ENCODE measurements at regions not wholly inside any gene's neighbourhood (a gene's known extent, or its start where the extent isn't known, plus 50 kb on each side); places are given as distances from the start of the nearest gene placed in this dataset.

GRCh38 chr9:78939311-78940065 lies 632.3 kb upstream of the TLE4 start:
- Histone ChIP-seq H3K27me3 (ENCODE audit: control insufficient read depth, insufficient read depth, low read length) (no peaks in the 10 kb centered on the region), H3K4me1 (ENCODE audit: control insufficient read depth, insufficient read depth, low read length) (no peaks in the 10 kb centered on the region), H3K36me3 (ENCODE audit: control insufficient read depth, insufficient read depth, low read length) (no peaks in the 10 kb centered on the region), H3K27ac (ENCODE audit: low read depth, low read length) (no peak overlapping the region), H3K4me3 (ENCODE audit: low read length) (no peak overlapping the region), H3K9ac (ENCODE audit: low read length) (no peak overlapping the region)

GRCh38 chr9:78940121-78940855 lies 631.5 kb upstream of the TLE4 start:
- Histone ChIP-seq H3K27me3 (ENCODE audit: control insufficient read depth, insufficient read depth, low read length) (no peaks in the 10 kb centered on the region), H3K27ac (ENCODE audit: low read depth, low read length) (no peak overlapping the region), H3K9ac (ENCODE audit: low read length) (no peak overlapping the region), H3K36me3 (ENCODE audit: control insufficient read depth, insufficient read depth, low read length) (no peaks in the 10 kb centered on the region), H3K4me1 (ENCODE audit: control insufficient read depth, insufficient read depth, low read length) (no peaks in the 10 kb centered on the region), H3K4me3 (ENCODE audit: low read length) (no peak overlapping the region)

- no peak overlapping the region for H3K27ac ChIP-seq (ENCODE audit: low read depth, low read length)
- no peaks in the 10 kb centered on the region for H3K4me1 ChIP-seq (ENCODE audit: control insufficient read depth, insufficient read depth, low read length)
- H3K36me3 ChIP-seq (ENCODE audit: control insufficient read depth, insufficient read depth, low read length) = no peaks in the 10 kb centered on the region
- no peaks in the 10 kb centered on the region for H3K27me3 ChIP-seq (ENCODE audit: control insufficient read depth, insufficient read depth, low read length)
- no peak overlapping the region for H3K9ac ChIP-seq (ENCODE audit: low read length)
- H3K4me3 ChIP-seq (ENCODE audit: low read length) = no peak overlapping the region
Observed at GRCh38 chr9:78954286-78954685, 617.5 kb upstream of the TLE4 start.

GRCh38 chr9:78958892-78959291 lies 612.9 kb upstream of the TLE4 start:
- H3K36me3 ChIP-seq (ENCODE audit: control insufficient read depth, insufficient read depth, low read length) = no peaks in the 10 kb centered on the region
- H3K27me3 ChIP-seq (ENCODE audit: control insufficient read depth, insufficient read depth, low read length) = no peaks in the 10 kb centered on the region
- no peak overlapping the region for H3K9ac ChIP-seq (ENCODE audit: low read length)
- no peaks in the 10 kb centered on the region for H3K4me1 ChIP-seq (ENCODE audit: control insufficient read depth, insufficient read depth, low read length)
- no peak overlapping the region for H3K27ac ChIP-seq (ENCODE audit: low read depth, low read length)
- H3K4me3 ChIP-seq (ENCODE audit: low read length) = no peak overlapping the region

GRCh38 chr9:78962156-78962555 lies 609.6 kb upstream of the TLE4 start:
- Histone ChIP-seq H3K36me3 (ENCODE audit: control insufficient read depth, insufficient read depth, low read length) (no peaks in the 10 kb centered on the region), H3K4me1 (ENCODE audit: control insufficient read depth, insufficient read depth, low read length) (no peaks in the 10 kb centered on the region), H3K4me3 (ENCODE audit: low read length) (no peak overlapping the region), H3K27ac (ENCODE audit: low read depth, low read length) (no peak overlapping the region), H3K27me3 (ENCODE audit: control insufficient read depth, insufficient read depth, low read length) (no peaks in the 10 kb centered on the region), H3K9ac (ENCODE audit: low read length) (no peak overlapping the region)

- H3K9ac ChIP-seq (ENCODE audit: low read length) = no peak overlapping the region
- H3K4me3 ChIP-seq (ENCODE audit: low read length) = no peak overlapping the region
- H3K27ac ChIP-seq (ENCODE audit: low read depth, low read length) = no peak overlapping the region
- H3K4me1 ChIP-seq (ENCODE audit: control insufficient read depth, insufficient read depth, low read length) = no peaks in the 10 kb centered on the region
- no peaks in the 10 kb centered on the region for H3K36me3 ChIP-seq (ENCODE audit: control insufficient read depth, insufficient read depth, low read length)
- no peaks in the 10 kb centered on the region for H3K27me3 ChIP-seq (ENCODE audit: control insufficient read depth, insufficient read depth, low read length)
Observed at GRCh38 chr9:78963911-78964310, 607.9 kb upstream of the TLE4 start.

GRCh38 chr9:78967596-78968217 lies 604.1 kb upstream of the TLE4 start:
- H3K4me1 ChIP-seq (ENCODE audit: control insufficient read depth, insufficient read depth, low read length) = no peaks in the 10 kb centered on the region

GRCh38 chr9:78970375-78970774 lies 601.4 kb upstream of the TLE4 start:
- H3K9ac ChIP-seq (ENCODE audit: low read length) = no peak overlapping the region
- H3K4me1 ChIP-seq (ENCODE audit: control insufficient read depth, insufficient read depth, low read length) = no peaks in the 10 kb centered on the region
- no peaks in the 10 kb centered on the region for H3K27me3 ChIP-seq (ENCODE audit: control insufficient read depth, insufficient read depth, low read length)
- no peak overlapping the region for H3K4me3 ChIP-seq (ENCODE audit: low read length)
- no peak overlapping the region for H3K27ac ChIP-seq (ENCODE audit: low read depth, low read length)
- no peaks in the 10 kb centered on the region for H3K36me3 ChIP-seq (ENCODE audit: control insufficient read depth, insufficient read depth, low read length)

More at GRCh38 chr9:78967596-78968217, 604.1 kb upstream of the TLE4 start:
- Histone ChIP-seq H3K9ac (ENCODE audit: low read length) (no peak overlapping the region), H3K27me3 (ENCODE audit: control insufficient read depth, insufficient read depth, low read length) (no peaks in the 10 kb centered on the region), H3K27ac (ENCODE audit: low read depth, low read length) (no peak overlapping the region), H3K36me3 (ENCODE audit: control insufficient read depth, insufficient read depth, low read length) (no peaks in the 10 kb centered on the region), H3K4me3 (ENCODE audit: low read length) (no peak overlapping the region)

GRCh38 chr9:78971540-78971939 lies 600.2 kb upstream of the TLE4 start:
- H3K36me3 ChIP-seq (ENCODE audit: control insufficient read depth, insufficient read depth, low read length) = no peaks in the 10 kb centered on the region
- H3K27ac ChIP-seq (ENCODE audit: low read depth, low read length) = no peak overlapping the region
- H3K4me1 ChIP-seq (ENCODE audit: control insufficient read depth, insufficient read depth, low read length) = no peaks in the 10 kb centered on the region
- no peaks in the 10 kb centered on the region for H3K27me3 ChIP-seq (ENCODE audit: control insufficient read depth, insufficient read depth, low read length)
- no peak overlapping the region for H3K9ac ChIP-seq (ENCODE audit: low read length)
- H3K4me3 ChIP-seq (ENCODE audit: low read length) = no peak overlapping the region

GRCh38 chr9:78972303-78972999 lies 599.3 kb upstream of the TLE4 start:
- no peaks in the 10 kb centered on the region for H3K4me1 ChIP-seq (ENCODE audit: control insufficient read depth, insufficient read depth, low read length)
- H3K9ac ChIP-seq (ENCODE audit: low read length) = no peak overlapping the region
- H3K4me3 ChIP-seq (ENCODE audit: low read length) = no peak overlapping the region
- H3K27me3 ChIP-seq (ENCODE audit: control insufficient read depth, insufficient read depth, low read length) = no peaks in the 10 kb centered on the region
- no peaks in the 10 kb centered on the region for H3K36me3 ChIP-seq (ENCODE audit: control insufficient read depth, insufficient read depth, low read length)
- H3K27ac ChIP-seq (ENCODE audit: low read depth, low read length) = no peak overlapping the region

- no peak overlapping the region for H3K4me3 ChIP-seq (ENCODE audit: low read length)
- H3K27me3 ChIP-seq (ENCODE audit: control insufficient read depth, insufficient read depth, low read length) = no peaks in the 10 kb centered on the region
- H3K9ac ChIP-seq (ENCODE audit: low read length) = no peak overlapping the region
- no peaks in the 10 kb centered on the region for H3K4me1 ChIP-seq (ENCODE audit: control insufficient read depth, insufficient read depth, low read length)
- H3K27ac ChIP-seq (ENCODE audit: low read depth, low read length) = no peak overlapping the region
- no peaks in the 10 kb centered on the region for H3K36me3 ChIP-seq (ENCODE audit: control insufficient read depth, insufficient read depth, low read length)
Observed at GRCh38 chr9:78973907-78974306, 597.9 kb upstream of the TLE4 start.

GRCh38 chr9:78982849-78983248 lies 588.9 kb upstream of the TLE4 start:
- Histone ChIP-seq H3K9ac (ENCODE audit: low read length) (no peak overlapping the region), H3K27me3 (ENCODE audit: control insufficient read depth, insufficient read depth, low read length) (no peaks in the 10 kb centered on the region), H3K4me1 (ENCODE audit: control insufficient read depth, insufficient read depth, low read length) (no peaks in the 10 kb centered on the region), H3K36me3 (ENCODE audit: control insufficient read depth, insufficient read depth, low read length) (no peaks in the 10 kb centered on the region), H3K4me3 (ENCODE audit: low read length) (no peak overlapping the region), H3K27ac (ENCODE audit: low read depth, low read length) (no peak overlapping the region)

Data from rectal smooth muscle tissue (tissue), 1 donor.